Vagina (tissue), 2 donors: ENCODE measurements at regions not wholly inside any gene's neighbourhood (a gene's known extent, or its start where the extent isn't known, plus 50 kb on each side); places are given as distances from the start of the nearest gene placed in this dataset.

Experiments
- CTCF ChIP-seq, 3 experiments: fragments of 450-650 bp in 2 of 3; fragments of 200-600 bp in 1 of 3; sonication (generic) in 1 of 3; IDR thresholded peaks; one replicate each; pipeline ENCODE4 v1.5.1; 2017 to 2019; ENCODE audit warnings: antibody characterized with exemption in 3 of 3, mild to moderate bottlenecking in 2 of 3, moderate library complexity in 2 of 3
- POLR2A ChIP-seq, 2 donors: fragments of 450-650 bp; IDR thresholded peaks; one replicate each; pipeline ENCODE4 v1.6.1; 2017; ENCODE audit warnings: antibody characterized with exemption in 2 of 2, mild to moderate bottlenecking in 2 of 2, moderate library complexity in 2 of 2
- POLR2AphosphoS5 ChIP-seq, 2 donors: sonication (generic); formaldehyde crosslinking; IDR thresholded peaks; one replicate each; pipeline ENCODE4 v1.9.0; 2017; ENCODE audit warnings: antibody characterized with exemption in 2 of 2, mild to moderate bottlenecking in 2 of 2, low read depth in 1 of 2; ENCODE audit not compliant: insufficient read depth in 1 of 2

GRCh38 chr7:54678763-54679489 lies 80.1 kb downstream of the SEC61G start:
- TF ChIP-seq POLR2A (IDR thresholded peaks at IDR 0.05): no peak
- no peak for TF ChIP-seq CTCF (IDR thresholded peaks at IDR 0.05)
- TF ChIP-seq POLR2AphosphoS5 (IDR thresholded peaks at IDR 0.05; ENCODE audit: insufficient read depth in 1 of 2, low read depth in 1 of 2): no peak
